GM21360 (cell line): ENCODE measurements at regions not wholly inside any gene's neighbourhood (a gene's known extent, or its start where the extent isn't known, plus 50 kb on each side); places are given as distances from the start of the nearest gene placed in this dataset.
"Not testable (repeated sequence)": the region's sequence is repeated elsewhere in the genome, so short reads cannot be mapped to it uniquely, and the experiment has no call there.

Experiments used
- ATAC-seq: cut with Tn5 transposase; IDR thresholded peaks from one replicate; pipeline ENCODE4 v1.9.1; 2021; ENCODE audit warnings: mild to moderate bottlenecking, moderate library complexity; ENCODE audit not compliant: unreplicated experiment

DNA sequence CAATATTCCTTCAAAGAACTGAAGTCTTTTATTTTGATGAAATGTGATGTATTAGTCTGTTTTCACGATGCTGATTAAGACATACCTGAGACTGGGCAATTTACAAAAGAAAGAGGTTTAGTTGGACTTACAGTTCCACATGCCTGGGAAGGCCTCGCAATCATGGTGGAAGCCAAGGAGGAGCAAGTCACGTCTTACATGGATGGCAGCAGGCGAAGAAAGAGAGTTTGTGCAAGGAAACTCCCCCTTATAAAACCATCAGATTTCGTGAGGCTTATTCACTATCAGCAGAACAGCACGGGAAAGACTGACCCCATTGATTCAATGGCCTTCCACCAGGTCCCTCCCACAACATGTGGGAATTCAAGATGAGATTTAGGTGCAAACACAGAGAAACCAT is 750.3 kb upstream of the KCND2 start:
- no peak for ATAC-seq

DNA sequence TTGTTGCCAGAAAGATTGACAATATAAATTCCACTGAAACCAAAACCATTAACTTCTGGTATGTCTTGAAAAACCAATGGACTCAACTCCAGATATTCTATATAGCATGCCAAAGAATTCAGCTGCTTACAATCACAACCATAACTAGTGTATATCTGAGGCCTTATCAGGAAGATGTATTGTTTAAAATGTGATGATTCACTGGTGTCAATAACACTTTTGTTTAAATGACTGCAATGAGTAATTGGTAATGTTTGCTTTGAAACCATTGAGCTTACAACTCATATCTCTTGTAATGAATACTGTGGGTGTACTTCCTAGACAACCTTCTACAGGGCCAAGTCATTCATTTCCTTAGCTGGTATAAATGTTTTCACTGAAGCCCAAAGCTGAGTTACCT is 727.9 kb upstream of the KCND2 start:
- ATAC-seq: no peak

DNA sequence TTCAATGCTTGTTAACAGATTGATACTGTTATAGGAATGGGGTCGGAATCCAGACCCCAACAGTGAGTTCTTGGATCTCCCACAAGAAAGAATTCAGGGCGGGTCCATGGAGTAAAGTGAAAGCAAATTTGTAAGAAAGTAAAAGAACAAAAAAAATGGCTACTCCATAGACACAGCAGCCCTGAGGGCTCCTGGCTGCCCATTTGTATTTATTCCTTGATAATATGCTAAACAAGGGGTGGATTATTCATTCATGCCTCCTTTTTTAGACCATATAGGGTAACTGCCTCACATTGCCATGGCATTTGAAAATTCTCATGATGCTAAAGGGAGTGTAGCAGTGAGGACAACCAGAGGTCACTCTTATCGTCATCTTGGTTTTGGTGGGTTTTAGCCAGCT is 717.2 kb upstream of the KCND2 start:
- no peak for ATAC-seq

DNA sequence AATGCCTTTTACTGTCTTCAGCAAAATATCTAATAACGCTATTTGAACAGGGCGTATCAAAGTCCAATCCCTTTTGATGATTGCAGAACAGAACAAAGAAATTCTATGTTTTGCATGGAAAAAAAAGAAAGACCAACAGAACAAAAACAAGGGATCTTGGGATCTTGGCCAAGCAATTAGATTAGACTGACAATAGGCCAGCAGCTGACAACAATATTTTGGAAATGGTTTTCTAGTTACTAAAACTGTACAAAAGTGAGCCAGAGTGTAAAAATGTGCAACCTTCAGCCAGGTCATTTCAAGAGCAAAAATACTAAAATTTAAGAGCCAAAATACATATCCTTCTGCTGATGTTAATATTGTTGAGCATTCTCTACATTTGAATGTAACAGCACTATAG is 716.5 kb upstream of the KCND2 start:
- no peak for ATAC-seq

DNA sequence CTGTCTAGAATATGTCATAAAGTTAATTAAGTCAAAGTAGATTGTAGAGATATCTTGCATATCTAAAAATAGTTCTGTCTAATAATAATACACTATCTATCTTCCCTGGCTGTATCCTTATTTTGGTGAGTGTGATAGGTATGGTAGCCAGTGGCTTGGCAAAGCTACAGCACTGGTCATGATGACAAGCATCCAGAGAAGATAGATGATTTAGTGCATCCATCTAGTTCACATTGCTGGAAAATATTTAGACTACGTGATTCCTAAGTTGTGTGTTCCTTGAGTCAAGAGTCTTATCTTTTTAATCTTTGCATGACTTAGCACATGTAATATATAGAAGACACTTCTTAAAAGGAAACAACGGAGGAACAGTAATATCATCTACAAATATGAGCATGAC is 711.2 kb upstream of the KCND2 start:
- no peak for ATAC-seq

DNA sequence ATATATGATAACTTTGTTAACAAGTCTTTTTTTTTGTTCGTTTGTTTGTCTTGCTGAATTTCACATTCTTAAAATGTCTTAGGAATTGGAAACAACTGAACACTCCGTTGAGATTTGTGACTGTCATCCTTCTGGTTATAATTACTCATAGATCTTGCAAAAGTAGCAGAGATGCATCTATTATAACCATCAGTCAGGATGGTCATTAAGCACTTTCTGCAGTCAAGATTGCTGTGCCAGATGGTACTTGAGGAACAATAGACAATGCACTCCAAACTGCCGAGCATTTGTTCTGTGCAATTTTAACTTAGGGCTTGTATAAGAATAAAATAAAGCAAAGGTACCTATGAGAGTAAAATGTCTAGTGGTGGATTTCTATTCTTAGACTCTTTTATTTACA is 710.1 kb upstream of the KCND2 start:
- ATAC-seq: no peak

DNA sequence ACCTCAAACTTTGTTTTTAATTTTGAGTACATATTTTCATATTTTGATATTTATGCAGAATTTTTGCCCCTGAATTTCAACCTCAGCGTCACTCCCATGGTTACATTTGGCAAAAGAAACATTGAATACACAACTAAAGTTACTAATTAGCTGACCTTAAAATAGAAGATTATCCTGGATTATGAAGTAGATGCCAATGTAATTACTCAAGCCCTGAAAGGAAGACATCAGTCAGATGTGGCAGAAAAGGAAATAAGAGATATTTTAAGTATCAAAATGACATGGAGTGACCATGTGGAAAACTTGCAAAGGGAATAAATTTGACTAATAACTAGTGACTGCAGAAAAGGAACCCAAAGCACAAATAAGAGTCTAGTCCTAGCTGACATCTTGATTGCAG is 701.3 kb upstream of the KCND2 start:
- no peak for ATAC-seq

DNA sequence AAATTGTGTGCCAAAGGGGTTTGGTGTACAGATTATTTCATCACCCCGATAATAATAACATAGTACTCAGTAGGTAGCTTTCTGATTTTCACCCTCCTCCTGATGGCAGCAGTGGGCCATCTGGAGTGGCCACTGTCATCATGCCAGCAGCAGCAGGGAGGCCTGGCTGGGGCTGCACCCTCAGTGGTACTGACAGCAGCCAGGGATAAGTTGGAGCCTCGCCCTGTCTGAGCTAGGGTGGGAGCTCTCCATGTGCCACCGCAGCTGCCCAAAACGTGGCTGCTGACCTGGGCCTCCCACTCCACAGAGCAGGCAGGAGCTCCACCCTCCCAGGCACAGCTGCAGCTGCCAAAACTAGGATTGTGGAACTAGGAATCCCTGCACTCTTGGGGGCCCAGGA is 700.8 kb upstream of the KCND2 start:
- ATAC-seq: no peak

DNA sequence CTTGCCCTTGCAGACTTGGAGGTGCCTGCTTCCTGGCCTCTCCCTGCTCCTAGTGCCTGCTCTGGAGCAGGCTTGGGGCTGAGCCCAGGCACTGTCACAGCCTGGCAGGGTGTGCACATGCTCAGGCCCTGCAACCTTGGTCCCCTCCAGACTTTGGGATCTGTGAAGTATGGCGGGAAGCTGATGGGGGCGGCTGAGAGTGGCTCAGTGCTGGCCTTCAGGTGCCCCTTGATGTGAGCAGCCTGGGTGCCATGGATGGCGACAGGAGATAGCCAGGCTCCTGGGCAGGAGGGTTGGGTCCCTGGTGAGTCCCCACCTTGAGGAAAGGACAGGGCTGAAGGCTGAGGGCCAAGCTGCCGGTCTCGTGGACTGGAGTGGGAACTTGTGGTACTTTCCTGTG is 700.4 kb upstream of the KCND2 start:
- no peak for ATAC-seq

DNA sequence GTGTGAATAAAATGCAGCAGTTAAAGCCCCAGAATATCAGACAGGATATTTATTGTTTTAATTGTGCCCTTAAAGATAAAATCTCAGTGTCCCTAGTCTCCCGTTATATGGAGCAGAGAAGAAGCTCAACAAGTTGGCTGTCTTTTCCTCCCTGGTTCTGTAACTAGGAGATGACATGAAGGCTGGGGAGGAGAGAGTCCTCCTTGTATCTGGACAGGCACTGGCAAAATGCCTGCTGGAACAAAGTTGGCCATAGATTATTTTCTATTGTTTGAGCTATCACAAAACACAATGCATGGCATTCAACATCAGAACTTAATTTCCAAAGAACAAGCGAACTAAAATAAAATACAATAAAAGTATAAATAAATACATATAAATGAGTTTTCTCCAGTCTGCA is 694.9 kb upstream of the KCND2 start:
- ATAC-seq: no peak

DNA sequence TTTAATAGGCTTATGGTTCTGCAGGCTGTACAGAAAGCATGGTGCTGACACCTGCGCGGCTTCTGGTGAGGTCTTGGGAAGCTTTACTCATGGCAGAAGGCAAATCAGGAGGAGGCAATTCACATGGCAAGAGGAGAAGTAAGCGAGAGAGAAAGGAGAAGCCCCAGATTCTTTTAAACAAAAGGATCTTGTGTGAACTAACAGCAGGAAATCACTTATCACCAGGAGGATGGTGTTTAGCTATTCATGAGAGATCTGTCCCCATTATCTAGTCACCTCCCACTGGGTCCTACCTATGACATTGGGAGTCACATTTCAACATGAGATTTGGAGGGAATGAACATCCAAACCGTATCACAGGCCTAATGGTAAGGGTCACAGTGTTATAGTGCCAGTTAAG is 678.0 kb upstream of the KCND2 start:
- ATAC-seq: no peak

DNA sequence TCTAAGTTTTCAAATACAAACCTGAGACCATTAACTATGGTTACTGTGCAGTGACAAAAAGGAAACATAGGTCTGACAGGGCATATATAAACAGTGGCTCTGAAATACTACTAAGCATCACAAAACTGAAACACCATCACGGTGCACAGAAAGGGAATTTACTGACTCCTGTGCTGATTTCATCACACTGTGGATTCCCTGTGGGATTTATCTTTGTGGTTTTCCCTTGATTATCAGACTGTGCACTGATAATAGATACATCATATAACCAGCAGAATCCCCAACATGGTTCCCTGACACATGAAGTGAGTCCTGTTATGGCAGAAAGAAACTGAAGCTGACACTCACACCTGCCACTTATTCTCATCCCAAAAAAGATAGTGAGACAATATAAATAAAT is 676.3 kb upstream of the KCND2 start:
- no peak for ATAC-seq

DNA sequence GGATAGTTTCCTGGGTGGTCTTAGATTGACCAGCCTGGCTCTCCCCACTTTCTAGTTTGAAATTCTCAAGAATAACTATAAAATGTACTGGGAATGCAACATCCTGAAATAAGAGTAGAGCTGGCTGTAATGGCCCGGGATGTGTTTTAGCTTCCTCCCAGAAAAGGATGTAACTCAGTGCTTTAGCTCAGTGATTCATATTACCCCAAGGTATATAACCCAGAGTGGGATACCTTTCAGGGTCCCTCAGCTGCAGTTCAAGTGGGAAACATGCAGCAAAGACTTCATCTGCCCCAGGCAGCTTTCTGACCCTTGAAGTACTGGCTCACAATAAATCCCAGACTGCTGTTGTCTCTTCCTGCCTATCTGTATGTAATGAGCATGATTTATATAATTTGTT is 666.7 kb upstream of the KCND2 start:
- no peak for ATAC-seq

DNA sequence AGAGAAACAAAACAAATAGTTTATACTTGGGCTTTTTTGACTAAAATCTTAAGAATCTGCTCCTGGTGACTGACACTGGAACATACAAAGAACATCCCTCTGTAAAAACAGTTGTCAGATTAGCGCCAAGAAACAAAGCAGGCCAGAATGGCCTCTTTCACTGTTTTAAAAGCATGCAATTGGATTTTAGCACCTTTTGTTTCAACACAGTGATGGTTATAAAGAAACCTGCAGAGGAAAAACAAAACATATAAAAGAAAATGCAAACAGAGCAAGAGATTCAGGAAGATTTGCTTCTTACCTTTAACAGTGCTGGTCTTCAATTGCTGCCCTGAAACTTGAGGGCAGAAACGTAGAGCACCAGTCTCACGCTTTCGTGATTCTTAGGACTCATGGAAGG is 652.2 kb upstream of the KCND2 start:
- ATAC-seq: no peak

DNA sequence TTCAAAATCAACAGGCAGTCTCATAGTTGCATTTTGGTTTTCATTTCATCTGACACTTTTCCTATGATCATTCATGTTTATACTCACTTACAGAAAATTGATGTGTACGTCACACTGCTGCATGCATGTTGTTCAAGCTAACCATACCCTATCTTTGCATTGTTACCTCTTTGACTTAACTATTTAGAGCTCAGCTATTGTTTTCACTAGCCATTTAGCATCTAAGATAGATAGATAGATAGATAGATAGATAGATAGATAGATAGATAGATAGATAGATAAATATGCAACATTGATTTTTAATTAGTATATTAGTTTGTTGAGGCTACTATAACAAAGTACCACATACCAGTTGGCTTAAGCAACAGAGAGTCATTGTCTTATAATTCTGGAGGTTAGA is 649.5 kb upstream of the KCND2 start:
- ATAC-seq: no peak

DNA sequence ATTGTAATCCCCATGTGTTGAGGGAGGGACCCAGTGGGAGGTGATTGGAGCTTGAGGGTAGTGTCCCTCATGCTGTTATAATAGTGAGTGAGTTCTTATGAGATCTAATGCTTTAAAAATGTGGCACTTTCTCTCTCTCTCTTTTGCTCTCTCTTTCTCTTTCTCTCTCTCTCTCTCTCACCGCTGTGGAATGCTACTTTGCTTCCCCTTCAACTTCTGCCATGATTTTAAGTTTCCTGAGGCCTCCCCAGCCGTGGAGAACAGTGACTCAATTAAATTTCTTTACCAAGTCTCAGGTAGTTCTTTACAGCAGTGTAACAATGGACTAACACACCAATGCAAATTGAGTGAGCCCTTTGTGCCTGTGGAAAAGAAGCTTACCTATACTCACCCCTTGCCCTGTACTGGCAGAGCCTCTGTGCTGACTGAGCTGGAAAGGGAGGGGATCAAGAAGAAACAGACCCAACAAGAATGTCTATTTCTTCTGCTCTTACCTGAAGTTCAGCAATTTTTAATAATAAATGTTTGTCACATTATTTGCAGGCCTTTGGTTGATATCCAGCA is 642.5 kb upstream of the KCND2 start:
- ATAC-seq: no peak

DNA sequence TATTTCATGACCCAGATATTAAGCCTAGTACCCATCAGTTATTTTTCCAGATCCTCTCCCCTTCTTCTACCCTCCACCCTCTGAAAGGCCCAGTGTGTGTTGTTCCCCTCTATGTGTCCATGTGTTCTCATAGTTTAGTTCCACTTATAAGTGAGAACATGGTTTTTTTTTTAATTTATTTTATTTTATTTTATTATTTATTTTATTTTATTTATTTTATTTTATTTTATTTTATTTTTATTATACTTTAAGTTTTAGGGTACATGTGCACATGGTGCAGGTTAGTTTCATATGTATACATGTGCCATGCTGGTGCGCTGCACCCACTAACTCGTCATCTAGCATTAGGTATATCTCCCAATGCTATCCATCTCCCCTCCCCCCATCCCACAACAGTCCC is 639.2 kb upstream of the KCND2 start:
- ATAC-seq: not testable (repeated sequence)

DNA sequence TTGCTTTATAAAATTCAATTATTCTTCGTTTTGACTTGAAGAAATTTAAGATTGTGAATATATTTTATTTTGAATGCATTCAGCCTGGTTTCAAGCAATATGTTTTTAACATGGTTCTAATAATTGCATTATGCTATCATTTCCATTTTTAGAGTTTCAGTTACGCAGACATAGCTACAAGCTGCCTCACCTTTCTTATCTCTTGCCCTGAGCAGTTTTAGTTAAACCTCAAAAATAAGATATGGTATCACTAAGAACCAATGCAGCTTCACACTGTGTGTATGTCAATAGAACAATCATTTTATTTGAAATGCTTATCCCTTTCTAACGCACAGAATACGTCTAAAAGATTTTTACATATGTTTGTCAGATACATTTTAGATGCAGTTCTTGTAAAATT is 632.6 kb upstream of the KCND2 start:
- no peak for ATAC-seq

DNA sequence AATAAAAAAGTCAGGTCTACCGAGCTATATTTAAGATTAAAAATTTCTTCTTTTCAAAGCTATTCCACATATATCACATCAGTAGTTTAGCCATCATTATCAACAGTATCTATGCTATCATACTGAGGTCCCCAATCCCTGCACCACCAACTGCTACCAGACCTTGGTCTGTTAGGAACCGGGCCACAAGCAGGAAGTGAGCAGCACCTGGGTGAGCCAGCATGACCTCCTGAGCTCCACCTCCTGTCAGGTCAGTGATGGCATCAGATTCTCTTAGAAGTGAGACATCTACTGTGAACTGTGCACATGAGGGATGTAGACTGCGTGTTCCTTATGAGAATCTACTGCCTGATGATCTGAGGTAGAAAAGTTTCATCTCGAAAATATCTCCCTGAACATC is 632.1 kb upstream of the KCND2 start:
- no peak for ATAC-seq

DNA sequence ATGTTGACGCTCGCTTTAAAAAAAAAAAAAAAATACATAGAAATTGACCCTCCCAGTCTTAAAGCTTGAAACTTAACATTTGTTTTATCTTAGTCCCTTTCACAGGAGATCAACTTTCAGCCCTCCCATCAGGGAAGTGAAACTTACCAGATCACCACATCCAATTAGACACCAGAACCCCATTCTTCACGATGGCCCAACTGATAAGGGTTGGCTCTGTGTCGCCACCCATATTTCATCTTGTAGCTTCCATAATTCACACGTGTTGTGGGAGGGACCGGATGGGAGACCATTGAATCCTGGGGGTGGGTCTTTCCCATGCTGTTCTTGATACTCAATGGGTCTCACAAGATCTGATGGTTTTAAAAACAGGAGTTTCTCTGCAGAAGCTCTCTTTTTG is 629.4 kb upstream of the KCND2 start:
- no peak for ATAC-seq

DNA sequence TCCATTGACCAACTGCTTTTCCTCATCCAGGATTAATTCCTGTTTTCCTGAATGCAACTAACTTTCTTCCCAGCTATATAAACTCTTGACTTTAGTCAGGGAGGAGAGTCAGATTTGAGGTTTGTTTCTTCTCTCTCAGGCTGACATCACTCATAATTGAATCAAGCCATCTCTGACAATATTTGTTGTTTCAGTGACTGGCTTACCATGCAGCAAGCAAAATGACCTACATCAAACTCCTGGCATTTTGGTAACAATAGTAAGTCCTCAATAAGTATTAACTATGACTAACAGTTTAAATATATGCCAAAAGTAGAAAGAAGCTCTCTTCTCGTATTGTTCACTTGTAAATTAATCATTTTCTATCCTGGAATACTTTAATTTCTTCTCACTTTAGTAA is 625.7 kb upstream of the KCND2 start:
- ATAC-seq: no peak

DNA sequence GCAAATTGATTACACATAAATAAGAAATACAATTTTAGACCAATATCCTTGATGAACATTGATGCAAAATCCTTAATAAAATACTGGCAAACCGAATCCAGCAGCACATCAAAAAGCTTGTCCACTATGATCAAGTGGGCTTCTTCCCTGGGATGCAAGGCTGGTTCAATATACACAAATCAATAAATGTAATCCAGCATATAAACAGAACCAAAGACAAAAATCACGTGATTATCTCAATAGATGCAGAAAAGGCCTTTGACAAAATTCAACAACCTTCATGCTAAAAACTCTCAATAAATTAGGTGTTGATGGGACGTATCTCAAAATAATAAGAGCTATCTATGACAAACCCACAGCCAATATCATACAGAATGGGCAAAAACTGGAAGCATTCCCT is 624.2 kb upstream of the KCND2 start:
- not testable (repeated sequence) for ATAC-seq

DNA sequence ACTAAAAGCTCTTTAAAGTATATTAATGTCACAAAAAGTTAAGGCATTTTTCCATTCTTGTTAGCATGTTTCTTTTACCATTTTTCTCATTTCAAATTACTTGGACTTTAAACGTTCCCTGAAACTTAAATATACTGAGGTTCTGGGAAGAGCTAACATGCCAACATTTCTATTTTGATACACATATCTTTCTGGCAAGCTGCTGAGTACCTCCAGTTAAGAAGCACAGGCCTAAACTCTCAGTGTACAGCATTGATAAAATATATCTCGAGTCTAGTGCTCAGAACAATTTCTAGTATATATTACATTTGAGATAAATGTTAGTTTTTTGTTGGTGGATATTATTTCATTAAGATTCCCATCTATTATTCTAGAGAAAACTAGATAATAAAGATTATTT is 612.9 kb upstream of the KCND2 start:
- no peak for ATAC-seq

DNA sequence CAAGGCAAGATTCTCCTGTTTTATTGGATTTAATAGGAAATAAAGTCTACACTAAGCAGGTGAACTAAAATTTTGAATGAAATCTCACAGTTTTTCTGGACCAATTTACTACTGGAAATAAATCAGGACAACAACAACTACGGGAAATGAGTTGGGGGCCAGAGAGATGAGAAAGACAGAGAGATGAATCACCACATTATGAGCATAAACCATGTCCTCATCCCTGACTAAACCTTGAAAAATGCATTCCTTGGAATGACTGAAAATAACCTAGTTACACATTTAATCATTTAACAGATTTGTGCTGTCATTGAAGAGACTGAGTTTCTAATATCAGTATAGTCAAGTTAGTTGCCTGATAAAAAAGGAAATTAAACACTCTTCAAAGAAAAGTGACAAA is 608.4 kb upstream of the KCND2 start:
- ATAC-seq: no peak
